HG03378 (cell line): ENCODE measurements at regions not wholly inside any gene's neighbourhood (a gene's known extent, or its start where the extent isn't known, plus 50 kb on each side); places are given as distances from the start of the nearest gene placed in this dataset.
"Not testable (repeated sequence)": the region's sequence is repeated elsewhere in the genome, so short reads cannot be mapped to it uniquely, and the experiment has no call there.

Experiments used
- ATAC-seq: cut with Tn5 transposase; IDR thresholded peaks from one replicate; pipeline ENCODE4 v1.9.1; 2021; ENCODE audit warnings: mild to moderate bottlenecking, moderate library complexity; ENCODE audit not compliant: unreplicated experiment

GRCh38 chr9:103068753-103069152 lies 73.6 kb downstream of the CYLC2 start:
- no peak for ATAC-seq

- ATAC-seq: no peak
Observed at GRCh38 chr9:103078581-103078980, 83.4 kb downstream of the CYLC2 start.

- no peak for ATAC-seq
Observed at GRCh38 chr9:103082494-103082893, 87.4 kb downstream of the CYLC2 start.

- ATAC-seq: no peak
Observed at GRCh38 chr9:103089357-103089756, 94.2 kb downstream of the CYLC2 start.

GRCh38 chr9:103104101-103104500 lies 109.0 kb downstream of the CYLC2 start:
- no peak for ATAC-seq

- ATAC-seq: no peak
Observed at GRCh38 chr9:103116246-103116645, 121.1 kb downstream of the CYLC2 start.

GRCh38 chr9:103126494-103126893 lies 131.4 kb downstream of the CYLC2 start:
- ATAC-seq: no peak

GRCh38 chr9:103139891-103140290 lies 144.8 kb downstream of the CYLC2 start:
- no peak for ATAC-seq

GRCh38 chr9:103152473-103152872 lies 157.3 kb downstream of the CYLC2 start:
- no peak for ATAC-seq

- no peak for ATAC-seq
Observed at GRCh38 chr9:103167530-103167929, 172.4 kb downstream of the CYLC2 start.

- no peak for ATAC-seq
Observed at GRCh38 chr9:103168254-103168653, 173.1 kb downstream of the CYLC2 start.

GRCh38 chr9:103169798-103170197 lies 174.7 kb downstream of the CYLC2 start:
- no peak for ATAC-seq

GRCh38 chr9:103183701-103184171 lies 188.6 kb downstream of the CYLC2 start:
- no peak for ATAC-seq

GRCh38 chr9:103186959-103187358 lies 191.8 kb downstream of the CYLC2 start:
- no peak for ATAC-seq

- ATAC-seq: no peak
Observed at GRCh38 chr9:103188781-103189350, 193.7 kb downstream of the CYLC2 start.

- no peak for ATAC-seq
Observed at GRCh38 chr9:103193992-103194391, 198.9 kb downstream of the CYLC2 start.

- no peak for ATAC-seq
Observed at GRCh38 chr9:103203172-103203571, 208.0 kb downstream of the CYLC2 start.

- ATAC-seq: not testable (repeated sequence)
Observed at GRCh38 chr9:103205881-103206585, 210.9 kb downstream of the CYLC2 start.

GRCh38 chr9:103210607-103211006 lies 215.5 kb downstream of the CYLC2 start:
- ATAC-seq: no peak

GRCh38 chr9:103215197-103215596 lies 220.1 kb downstream of the CYLC2 start:
- no peak for ATAC-seq

GRCh38 chr9:103225702-103226646 lies 230.8 kb downstream of the CYLC2 start:
- ATAC-seq: no peak

- ATAC-seq: no peak
Observed at GRCh38 chr9:103226647-103227013, 231.5 kb downstream of the CYLC2 start.
